Right kidney (tissue), 1 donor: ENCODE measurements at regions not wholly inside any gene's neighbourhood (a gene's known extent, or its start where the extent isn't known, plus 50 kb on each side); places are given as distances from the start of the nearest gene placed in this dataset.
"Not testable (repeated sequence)": the region's sequence is repeated elsewhere in the genome, so short reads cannot be mapped to it uniquely, and the experiment has no call there.

Experiments used
- DNase-seq: peaks from one replicate; pipeline ENCODE4 v3.0.0-alpha.2; 2016

GRCh38 chr15:75763635-75764600 lies 51.3 kb upstream of the CSPG4 start:
- not testable (repeated sequence) for DNase-seq

GRCh38 chr15:75763137-75763611 lies 50.5 kb upstream of the CSPG4 start:
- DNase-seq: no peak
